ENCODE measurements at regions not wholly inside any gene's neighbourhood (a gene's known extent, or its start where the extent isn't known, plus 50 kb on each side); places are given as distances from the start of the nearest gene placed in this dataset.

DNA sequence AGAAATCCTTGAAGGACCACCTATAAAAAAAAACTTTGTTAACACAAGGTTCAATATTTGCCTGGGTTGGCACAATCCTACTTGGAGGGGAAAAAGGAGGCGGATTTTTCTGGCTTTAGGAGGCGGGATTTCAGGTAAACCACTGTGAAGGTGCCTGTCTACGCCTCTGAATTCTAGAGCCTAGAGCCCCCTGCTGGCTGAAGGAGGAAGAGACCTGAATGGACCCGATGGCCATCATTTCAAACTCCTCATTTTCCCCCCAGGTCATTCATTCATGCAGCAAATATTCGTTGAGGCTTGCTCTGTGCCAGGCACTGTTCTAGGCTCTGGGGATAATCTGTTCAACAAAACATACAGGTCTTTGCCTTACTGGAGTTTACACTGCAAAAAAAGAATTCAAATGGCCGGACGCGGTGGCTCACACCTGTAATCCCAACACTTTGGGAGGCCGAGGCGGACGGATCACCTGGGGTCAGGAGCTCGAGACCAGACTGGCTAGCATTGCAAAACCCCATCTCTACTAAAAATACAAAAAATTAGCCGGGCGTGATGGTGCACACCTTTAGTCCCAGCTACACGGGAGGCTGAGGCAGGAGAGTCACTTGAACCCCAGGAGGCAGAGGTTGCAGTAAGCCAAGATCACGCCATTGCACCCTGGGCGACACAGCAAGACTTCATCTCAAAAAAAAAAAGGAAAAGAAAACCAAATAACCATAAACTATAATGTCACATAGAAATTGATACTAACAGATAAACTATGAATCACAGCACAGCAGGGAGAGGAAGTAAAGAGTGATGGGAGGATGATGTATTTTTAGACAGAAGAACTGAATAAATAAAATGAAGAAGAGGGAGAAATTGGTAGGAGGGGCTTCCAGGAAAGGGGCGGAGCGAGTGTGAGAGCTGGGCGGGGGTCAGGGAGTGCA is 90.1 kb upstream of the NFE2L3 start:
- TF ChIP-seq, protein P1, sequence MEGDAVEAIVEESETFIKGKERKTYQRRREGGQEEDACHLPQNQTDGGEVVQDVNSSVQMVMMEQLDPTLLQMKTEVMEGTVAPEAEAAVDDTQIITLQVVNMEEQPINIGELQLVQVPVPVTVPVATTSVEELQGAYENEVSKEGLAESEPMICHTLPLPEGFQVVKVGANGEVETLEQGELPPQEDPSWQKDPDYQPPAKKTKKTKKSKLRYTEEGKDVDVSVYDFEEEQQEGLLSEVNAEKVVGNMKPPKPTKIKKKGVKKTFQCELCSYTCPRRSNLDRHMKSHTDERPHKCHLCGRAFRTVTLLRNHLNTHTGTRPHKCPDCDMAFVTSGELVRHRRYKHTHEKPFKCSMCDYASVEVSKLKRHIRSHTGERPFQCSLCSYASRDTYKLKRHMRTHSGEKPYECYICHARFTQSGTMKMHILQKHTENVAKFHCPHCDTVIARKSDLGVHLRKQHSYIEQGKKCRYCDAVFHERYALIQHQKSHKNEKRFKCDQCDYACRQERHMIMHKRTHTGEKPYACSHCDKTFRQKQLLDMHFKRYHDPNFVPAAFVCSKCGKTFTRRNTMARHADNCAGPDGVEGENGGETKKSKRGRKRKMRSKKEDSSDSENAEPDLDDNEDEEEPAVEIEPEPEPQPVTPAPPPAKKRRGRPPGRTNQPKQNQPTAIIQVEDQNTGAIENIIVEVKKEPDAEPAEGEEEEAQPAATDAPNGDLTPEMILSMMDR (conservative IDR thresholded peaks at IDR 0.05; ENCODE audit: low read depth, low read length), result peak; percentile 92
- peak; percentile 56 for DNase-seq (ENCODE audit: low read depth)
- H3K4me3 ChIP-seq (ENCODE audit: low read depth, low read length), result no peak overlapping the region

- TF ChIP-seq, protein P1 (conservative IDR thresholded peaks at IDR 0.05; ENCODE audit: low read depth, low read length), result no peak
- DNase-seq (ENCODE audit: low read depth), result no peak
- no peak overlapping the region for H3K4me3 ChIP-seq (ENCODE audit: low read depth, low read length)
These were observed 86.3 kb upstream of the NFE2L3 start for GRCh38 chr7:26065652-26066051.

DNA sequence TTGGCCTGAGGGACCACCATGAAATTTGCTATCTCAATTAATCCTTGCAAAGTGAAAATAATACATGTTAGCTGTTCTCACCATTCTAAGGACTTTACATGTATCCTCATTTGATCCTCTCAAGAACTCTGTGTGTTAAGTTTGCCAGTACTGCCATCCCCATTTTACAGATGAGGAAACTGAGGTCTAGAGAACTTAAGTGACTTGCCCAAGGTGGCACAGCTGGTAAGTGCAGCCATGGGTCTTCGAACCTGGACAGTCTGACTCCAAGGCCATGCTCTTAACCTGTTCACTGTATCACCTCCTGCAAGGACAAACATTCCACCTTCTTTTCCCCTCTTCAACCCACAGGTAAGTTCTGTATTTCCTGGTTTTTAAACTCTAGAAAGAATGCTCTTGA is 85.3 kb upstream of the NFE2L3 start:
- H3K4me3 ChIP-seq (ENCODE audit: low read depth, low read length), result no peak overlapping the region
- no peak for DNase-seq (ENCODE audit: low read depth)

DNA sequence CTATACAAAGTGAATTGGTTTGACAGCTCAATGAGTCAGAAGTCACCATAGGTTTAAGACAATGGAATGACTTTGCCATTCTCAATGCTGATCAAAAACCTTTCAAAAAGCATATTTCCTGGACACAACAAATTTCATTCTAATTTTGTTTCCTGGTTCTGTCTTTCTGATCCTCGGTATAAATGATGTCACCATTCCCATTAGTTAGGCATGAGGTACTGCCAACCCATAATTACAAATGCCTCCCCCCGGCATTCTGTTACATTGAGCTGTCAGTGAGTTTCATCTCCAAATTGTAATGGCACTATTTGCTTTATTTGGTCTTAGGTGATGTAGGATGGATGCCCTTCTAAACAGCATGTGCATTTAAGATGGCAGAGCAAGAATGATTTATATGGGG is 81.7 kb upstream of the NFE2L3 start:
- no peak overlapping the region for H3K4me3 ChIP-seq (ENCODE audit: low read depth, low read length)
- TF ChIP-seq, protein P1 (conservative IDR thresholded peaks at IDR 0.05; ENCODE audit: low read depth, low read length), result no peak
- DNase-seq (ENCODE audit: low read depth), result no peak

More for the DNA sequence above, 85.3 kb upstream of the NFE2L3 start:
- TF ChIP-seq, protein P1 (conservative IDR thresholded peaks at IDR 0.05; ENCODE audit: low read depth, low read length), result no peak

GRCh38 chr7:26071622-26072456 is 80.2 kb upstream of the NFE2L3 start:
- H3K4me3 ChIP-seq (ENCODE audit: low read depth, low read length), result no peak overlapping the region
- TF ChIP-seq, protein P1 (conservative IDR thresholded peaks at IDR 0.05; ENCODE audit: low read depth, low read length), result no peak
- no peak for DNase-seq (ENCODE audit: low read depth)

DNA sequence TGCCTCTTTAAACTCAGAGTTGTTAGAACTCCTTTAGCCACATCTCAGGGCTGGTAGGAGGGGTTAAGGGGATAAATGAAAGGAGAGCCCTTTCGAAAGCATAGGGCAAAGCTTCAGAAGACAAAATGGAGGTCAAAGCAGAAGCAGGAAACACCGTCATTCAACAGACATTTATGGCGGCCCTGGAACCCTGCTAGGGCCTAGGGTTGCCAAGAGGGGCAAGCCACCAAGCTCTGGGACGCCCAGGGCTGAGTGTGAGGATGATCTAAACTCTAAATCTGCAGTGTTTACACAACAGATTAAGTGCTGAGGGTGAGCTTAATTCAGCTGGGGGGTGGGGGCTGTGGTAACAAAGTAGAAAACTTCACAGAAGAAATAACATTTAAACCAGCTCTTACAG is 79.0 kb upstream of the NFE2L3 start:
- H3K4me3 ChIP-seq (ENCODE audit: low read depth, low read length), result no peak overlapping the region

More for the DNA sequence above, 79.0 kb upstream of the NFE2L3 start:
- DNase-seq (ENCODE audit: low read depth), result no peak
- TF ChIP-seq, protein P1 (conservative IDR thresholded peaks at IDR 0.05; ENCODE audit: low read depth, low read length), result no peak

Data from choroid plexus epithelial cell (primary cell).